ENCODE measurements at regions not wholly inside any gene's neighbourhood (a gene's known extent, or its start where the extent isn't known, plus 50 kb on each side); places are given as distances from the start of the nearest gene placed in this dataset.

- ChIA-PET CTCF (no interaction called here), RAD21 (ENCODE audit: low non-redundant PET in 1 of 2, low total read pairs in 2 of 2, uncharacterized antibody in 2 of 2, unreplicated experiment in 2 of 2) (no interaction called here), POLR2A (no interaction called here)
- Histone ChIP-seq H3K4me1 (ENCODE audit: control insufficient read depth in 1 of 2, insufficient read depth in 2 of 2, low read length in 2 of 2) (no peaks in the 10 kb centered on the region), H3K9me2 (ENCODE audit: insufficient read depth) (no peaks in the 10 kb centered on the region), H3K27me3 (ENCODE audit: insufficient read depth, low read length) (no peaks in the 10 kb centered on the region), H3K36me3 (ENCODE audit: control insufficient read depth in 1 of 2, insufficient read depth in 2 of 2, low read length in 2 of 2) (no peaks in the 10 kb centered on the region), H3K79me2 (ENCODE audit: insufficient read depth, low read length) (no peaks in the 10 kb centered on the region), H2AFZ (ENCODE audit: low read depth, low read length, poor library complexity, severe bottlenecking) (no peak overlapping the region), H3K27ac (ENCODE audit: low read depth, low read length) (no peak overlapping the region), H3K9me3 (ENCODE audit: control insufficient read depth in 1 of 2, insufficient read depth in 1 of 2, low read depth in 1 of 2, low read length in 2 of 2) (no peaks in the 10 kb centered on the region), H4K20me1 (ENCODE audit: insufficient read depth) (no peaks in the 10 kb centered on the region), H3K4me3 (replicated peaks in 1 of 2; ENCODE audit: low read depth in 1 of 2, low read length in 2 of 2) (no peak overlapping the region), H3K9ac (ENCODE audit: low read length) (no peak overlapping the region), H3K4me2 (ENCODE audit: low read length) (no peak overlapping the region)
- DNase-seq (ENCODE audit: low read depth, low spot score) = no peak
- BruUV-seq (replicated peaks) = no TSS peak
- ATAC-seq = no peak
- intact Hi-C loops (cut with micrococcal nuclease) = no loop called here
- TF ChIP-seq POLR2AphosphoS5 (IDR thresholded peaks at IDR 0.05; ENCODE audit: low read depth, low read length) (no peak), SRF (IDR thresholded peaks at IDR 0.05; ENCODE audit: low read depth) (no peak), SIN3A (IDR thresholded peaks at IDR 0.05; ENCODE audit: low read depth) (no peak), EZH2phosphoT487 (IDR thresholded peaks at IDR 0.05; ENCODE audit: borderline replicate concordance) (no peak), JUND (IDR thresholded peaks at IDR 0.05) (no peak), ELF1 (IDR thresholded peaks at IDR 0.05; ENCODE audit: borderline replicate concordance, low read depth) (no peak), POLR2A (IDR thresholded peaks at IDR 0.05; ENCODE audit: borderline replicate concordance, extremely low read depth, insufficient read depth, insufficient read length) (no peak), EGR1 (IDR thresholded peaks at IDR 0.05; ENCODE audit: low read depth) (no peak), ATF3 (IDR thresholded peaks at IDR 0.05) (no peak), TCF7L2 (IDR thresholded peaks at IDR 0.05; ENCODE audit: borderline replicate concordance, extremely low read depth, insufficient read depth, insufficient read length) (no peak), YY1 (IDR thresholded peaks at IDR 0.05; ENCODE audit: extremely low read depth, insufficient replicate concordance, low read depth, low read length) (no peak), RAD21 (IDR thresholded peaks at IDR 0.05; ENCODE audit: low read depth) (no peak), FOSL1 (IDR thresholded peaks at IDR 0.05; ENCODE audit: low read depth) (no peak), CEBPB (IDR thresholded peaks at IDR 0.05; ENCODE audit: low read depth) (no peak), REST (IDR thresholded peaks at IDR 0.05; ENCODE audit: low read depth) (no peak)
Measured at GRCh38 chr6:112881828-112882780, 535.0 kb downstream of the RFPL4B start.
